ENCODE measurements at regions not wholly inside any gene's neighbourhood (a gene's known extent, or its start where the extent isn't known, plus 50 kb on each side); places are given as distances from the start of the nearest gene placed in this dataset.

DNA sequence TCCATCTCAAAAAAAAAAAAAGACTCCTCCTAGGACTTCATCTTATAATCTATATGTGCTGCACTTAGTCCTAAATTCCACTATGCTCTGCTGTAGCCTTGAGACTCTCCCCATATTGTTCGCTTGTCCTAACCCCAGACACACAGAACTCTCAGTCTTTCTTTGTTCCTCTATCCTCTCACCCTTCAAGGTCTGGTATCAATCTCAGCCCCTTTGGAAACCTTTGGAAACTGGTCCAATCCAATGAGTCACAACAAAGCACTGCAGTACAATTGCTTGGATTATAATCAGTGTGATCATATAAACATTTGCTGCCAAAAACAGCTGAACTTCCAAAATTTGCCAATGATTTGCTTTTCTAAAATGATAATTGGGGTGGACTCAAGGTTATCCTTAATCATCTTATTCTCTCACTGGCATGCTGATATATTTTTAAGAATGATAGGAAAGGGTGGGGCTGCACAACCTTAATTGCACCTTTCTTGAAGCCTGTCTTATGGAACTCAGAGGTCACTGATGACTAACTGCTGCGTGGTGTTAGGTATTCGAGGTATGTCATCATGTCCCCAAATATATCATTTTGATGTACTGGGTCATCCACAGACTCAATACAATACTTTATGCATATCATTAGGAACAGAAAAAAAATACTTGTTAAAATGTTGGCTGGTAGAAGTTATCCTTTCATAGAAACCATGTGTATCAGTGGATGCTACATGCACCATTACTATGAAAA lies 756.7 kb downstream of the NR2F2 start:
- H3K9me3 ChIP-seq (ENCODE audit: low read length): peaks cover 22% of the 10 kb centered on the region

GRCh38 chr15:97091093-97091492 lies 760.6 kb downstream of the NR2F2 start:
- no peak overlapping the region for H3K27ac ChIP-seq (ENCODE audit: low read length)

More for the DNA sequence above, 756.7 kb downstream of the NR2F2 start:
- H3K9ac ChIP-seq (ENCODE audit: low read length): no peak overlapping the region
- H3K9me2 ChIP-seq (replicated peaks; ENCODE audit: insufficient read depth, low read length): no peaks in the 10 kb centered on the region
- H2AFZ ChIP-seq (ENCODE audit: low read length): no peak overlapping the region
- no peaks in the 10 kb centered on the region for H3K36me3 ChIP-seq (ENCODE audit: insufficient read depth, low read length)
- no peak overlapping the region for H3K27ac ChIP-seq (ENCODE audit: low read length)
- DNase-seq: no peak
- H3K79me2 ChIP-seq (ENCODE audit: low read length): no peaks in the 10 kb centered on the region
- no peaks in the 10 kb centered on the region for H3K4me1 ChIP-seq (ENCODE audit: low read length)
- no peak overlapping the region for H3K4me2 ChIP-seq (ENCODE audit: low read depth, low read length, poor library complexity, severe bottlenecking)
- no peaks in the 10 kb centered on the region for H4K20me1 ChIP-seq (ENCODE audit: insufficient read depth, low read depth, low read length)
- H3K4me3 ChIP-seq (ENCODE audit: low read length): no peak overlapping the region
- no peaks in the 10 kb centered on the region for H3K27me3 ChIP-seq (ENCODE audit: low read length)

DNA sequence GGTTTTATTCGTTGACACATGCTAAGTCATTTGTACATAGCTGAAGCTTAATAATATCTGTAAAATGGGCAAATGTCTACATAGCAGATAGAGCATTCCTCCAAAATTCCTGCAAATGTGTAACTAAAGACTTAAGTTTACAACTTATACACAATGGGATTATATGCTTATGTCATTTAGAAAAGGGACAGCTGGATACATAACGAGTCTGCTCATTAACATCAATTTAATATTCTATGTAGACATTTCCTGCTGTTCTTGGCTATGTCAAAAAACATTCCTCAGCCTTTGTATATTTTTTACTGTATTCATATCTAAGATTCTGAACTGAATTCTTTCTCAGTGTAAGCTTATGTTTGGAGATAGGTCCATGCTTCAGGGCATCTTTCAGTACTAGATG lies 762.2 kb downstream of the NR2F2 start:
- no peak overlapping the region for H3K4me3 ChIP-seq (ENCODE audit: low read length)
- H3K9me2 ChIP-seq (replicated peaks; ENCODE audit: insufficient read depth, low read length): no peaks in the 10 kb centered on the region
- H3K9me3 ChIP-seq (ENCODE audit: low read length): peaks cover 36% of the 10 kb centered on the region
- H3K36me3 ChIP-seq (ENCODE audit: insufficient read depth, low read length): no peaks in the 10 kb centered on the region
- H3K4me2 ChIP-seq (ENCODE audit: low read depth, low read length, poor library complexity, severe bottlenecking): no peak overlapping the region
- H3K9ac ChIP-seq (ENCODE audit: low read length): no peak overlapping the region
- no peaks in the 10 kb centered on the region for H3K79me2 ChIP-seq (ENCODE audit: low read length)
- H3K27me3 ChIP-seq (ENCODE audit: low read length): no peaks in the 10 kb centered on the region
- H3K4me1 ChIP-seq (ENCODE audit: low read length): no peaks in the 10 kb centered on the region
- no peak overlapping the region for H3K27ac ChIP-seq (ENCODE audit: low read length)
- DNase-seq: no peak
- H2AFZ ChIP-seq (ENCODE audit: low read length): no peak overlapping the region
- no peaks in the 10 kb centered on the region for H4K20me1 ChIP-seq (ENCODE audit: insufficient read depth, low read depth, low read length)

More at GRCh38 chr15:97091093-97091492, 760.6 kb downstream of the NR2F2 start:
- no peak overlapping the region for H3K4me3 ChIP-seq (ENCODE audit: low read length)
- H4K20me1 ChIP-seq (ENCODE audit: insufficient read depth, low read depth, low read length): no peaks in the 10 kb centered on the region
- no peak for DNase-seq
- H3K36me3 ChIP-seq (ENCODE audit: insufficient read depth, low read length): no peaks in the 10 kb centered on the region
- no peaks in the 10 kb centered on the region for H3K27me3 ChIP-seq (ENCODE audit: low read length)
- H2AFZ ChIP-seq (ENCODE audit: low read length): no peak overlapping the region
- peaks cover 29% of the 10 kb centered on the region for H3K9me3 ChIP-seq (ENCODE audit: low read length)
- H3K9ac ChIP-seq (ENCODE audit: low read length): no peak overlapping the region
- H3K4me1 ChIP-seq (ENCODE audit: low read length): no peaks in the 10 kb centered on the region
- no peak overlapping the region for H3K4me2 ChIP-seq (ENCODE audit: low read depth, low read length, poor library complexity, severe bottlenecking)
- H3K9me2 ChIP-seq (replicated peaks; ENCODE audit: insufficient read depth, low read length): no peaks in the 10 kb centered on the region
- H3K79me2 ChIP-seq (ENCODE audit: low read length): no peaks in the 10 kb centered on the region

DNA sequence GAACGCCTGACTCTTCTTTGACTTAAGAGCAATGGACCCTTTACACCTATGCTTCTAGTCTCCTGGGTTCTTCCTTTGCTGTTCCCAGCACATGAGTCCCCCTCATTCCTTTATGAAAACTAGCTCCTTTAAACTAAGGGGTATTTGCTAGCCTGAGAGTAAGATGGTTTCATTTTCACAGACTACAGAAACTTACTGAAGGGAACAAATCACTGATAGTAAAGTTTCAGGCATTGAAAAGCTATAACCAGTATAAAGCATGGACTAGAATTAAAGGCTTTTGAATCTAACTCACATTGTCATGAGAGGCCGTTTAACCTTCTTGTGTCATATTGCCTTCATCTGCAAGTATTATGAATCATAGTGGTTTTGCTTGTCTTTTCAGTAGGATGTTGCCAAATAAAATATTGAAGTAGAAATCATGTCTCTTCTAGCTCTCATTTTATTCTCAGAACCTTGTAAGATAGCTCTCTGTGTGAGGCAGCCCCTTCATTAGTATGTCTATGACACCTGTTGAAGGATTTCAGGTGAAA lies 765.9 kb downstream of the NR2F2 start:
- no peaks in the 10 kb centered on the region for H3K4me1 ChIP-seq (ENCODE audit: low read length)
- H3K9me2 ChIP-seq (replicated peaks; ENCODE audit: insufficient read depth, low read length): no peaks in the 10 kb centered on the region

GRCh38 chr15:97099040-97099439 lies 768.5 kb downstream of the NR2F2 start:
- Histone ChIP-seq H3K4me1 (ENCODE audit: low read length) (no peaks in the 10 kb centered on the region), H2AFZ (ENCODE audit: low read length) (no peak overlapping the region), H3K9me2 (replicated peaks; ENCODE audit: insufficient read depth, low read length) (no peaks in the 10 kb centered on the region), H3K27ac (ENCODE audit: low read length) (no peak overlapping the region), H4K20me1 (ENCODE audit: insufficient read depth, low read depth, low read length) (no peaks in the 10 kb centered on the region), H3K27me3 (ENCODE audit: low read length) (no peaks in the 10 kb centered on the region), H3K36me3 (ENCODE audit: insufficient read depth, low read length) (no peaks in the 10 kb centered on the region), H3K9me3 (ENCODE audit: low read length) (peaks cover 47% of the 10 kb centered on the region), H3K4me3 (ENCODE audit: low read length) (no peak overlapping the region), H3K9ac (ENCODE audit: low read length) (no peak overlapping the region), H3K4me2 (ENCODE audit: low read depth, low read length, poor library complexity, severe bottlenecking) (no peak overlapping the region), H3K79me2 (ENCODE audit: low read length) (no peaks in the 10 kb centered on the region)
- no peak for DNase-seq

More for the DNA sequence above, 765.9 kb downstream of the NR2F2 start:
- H3K4me3 ChIP-seq (ENCODE audit: low read length): no peak overlapping the region
- H3K9ac ChIP-seq (ENCODE audit: low read length): no peak overlapping the region
- no peaks in the 10 kb centered on the region for H3K27me3 ChIP-seq (ENCODE audit: low read length)
- peaks cover 33% of the 10 kb centered on the region for H3K9me3 ChIP-seq (ENCODE audit: low read length)
- H3K27ac ChIP-seq (ENCODE audit: low read length): no peak overlapping the region
- no peak for DNase-seq
- H4K20me1 ChIP-seq (ENCODE audit: insufficient read depth, low read depth, low read length): no peaks in the 10 kb centered on the region
- no peak overlapping the region for H2AFZ ChIP-seq (ENCODE audit: low read length)
- H3K79me2 ChIP-seq (ENCODE audit: low read length): no peaks in the 10 kb centered on the region
- H3K36me3 ChIP-seq (ENCODE audit: insufficient read depth, low read length): no peaks in the 10 kb centered on the region
- no peak overlapping the region for H3K4me2 ChIP-seq (ENCODE audit: low read depth, low read length, poor library complexity, severe bottlenecking)

DNA sequence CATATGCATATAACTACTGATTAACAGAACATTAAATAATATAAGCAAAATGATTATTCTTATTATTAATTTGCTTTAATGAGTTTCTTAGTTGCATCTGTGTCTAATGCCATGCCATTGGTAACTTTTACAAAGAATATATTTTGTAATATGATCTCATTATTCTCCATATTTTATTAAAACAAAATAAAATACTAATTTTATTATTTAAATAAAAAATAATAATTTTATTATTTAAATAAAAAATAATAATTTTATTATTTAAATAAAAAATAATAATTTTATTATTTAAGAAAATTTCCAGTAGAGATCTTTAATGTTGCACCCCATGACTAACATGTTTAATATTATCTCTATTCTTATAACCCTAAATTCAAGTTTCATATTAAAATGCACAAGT lies 771.1 kb downstream of the NR2F2 start:
- no peaks in the 10 kb centered on the region for H3K9me2 ChIP-seq (replicated peaks; ENCODE audit: insufficient read depth, low read length)
- no peak for DNase-seq
- H4K20me1 ChIP-seq (ENCODE audit: insufficient read depth, low read depth, low read length): no peaks in the 10 kb centered on the region
- no peak overlapping the region for H3K27ac ChIP-seq (ENCODE audit: low read length)
- H3K4me3 ChIP-seq (ENCODE audit: low read length): no peak overlapping the region
- no peaks in the 10 kb centered on the region for H3K79me2 ChIP-seq (ENCODE audit: low read length)
- H3K9me3 ChIP-seq (ENCODE audit: low read length): peaks cover 55% of the 10 kb centered on the region
- no peaks in the 10 kb centered on the region for H3K36me3 ChIP-seq (ENCODE audit: insufficient read depth, low read length)
- H3K9ac ChIP-seq (ENCODE audit: low read length): no peak overlapping the region
- H2AFZ ChIP-seq (ENCODE audit: low read length): no peak overlapping the region
- H3K4me2 ChIP-seq (ENCODE audit: low read depth, low read length, poor library complexity, severe bottlenecking): no peak overlapping the region
- no peaks in the 10 kb centered on the region for H3K27me3 ChIP-seq (ENCODE audit: low read length)
- H3K4me1 ChIP-seq (ENCODE audit: low read length): no peaks in the 10 kb centered on the region

GRCh38 chr15:97114900-97115760 lies 784.6 kb downstream of the NR2F2 start:
- Histone ChIP-seq H4K20me1 (ENCODE audit: insufficient read depth, low read depth, low read length) (no peaks in the 10 kb centered on the region), H3K9me2 (replicated peaks; ENCODE audit: insufficient read depth, low read length) (no peaks in the 10 kb centered on the region), H3K27me3 (ENCODE audit: low read length) (no peaks in the 10 kb centered on the region), H3K36me3 (ENCODE audit: insufficient read depth, low read length) (no peaks in the 10 kb centered on the region), H3K9ac (ENCODE audit: low read length) (no peak overlapping the region), H3K4me1 (ENCODE audit: low read length) (no peaks in the 10 kb centered on the region), H3K79me2 (ENCODE audit: low read length) (no peaks in the 10 kb centered on the region), H2AFZ (ENCODE audit: low read length) (no peak overlapping the region), H3K9me3 (ENCODE audit: low read length) (peaks cover 34% of the 10 kb centered on the region), H3K4me2 (ENCODE audit: low read depth, low read length, poor library complexity, severe bottlenecking) (no peak overlapping the region), H3K27ac (ENCODE audit: low read length) (no peak overlapping the region), H3K4me3 (ENCODE audit: low read length) (no peak overlapping the region)
- DNase-seq: no peak

GRCh38 chr15:97115761-97116070 lies 785.2 kb downstream of the NR2F2 start:
- H3K27ac ChIP-seq (ENCODE audit: low read length): no peak overlapping the region
- H3K9me3 ChIP-seq (ENCODE audit: low read length): peaks cover 36% of the 10 kb centered on the region
- no peak for DNase-seq
- no peaks in the 10 kb centered on the region for H3K9me2 ChIP-seq (replicated peaks; ENCODE audit: insufficient read depth, low read length)
- no peaks in the 10 kb centered on the region for H4K20me1 ChIP-seq (ENCODE audit: insufficient read depth, low read depth, low read length)
- H3K4me1 ChIP-seq (ENCODE audit: low read length): no peaks in the 10 kb centered on the region
- H3K4me2 ChIP-seq (ENCODE audit: low read depth, low read length, poor library complexity, severe bottlenecking): no peak overlapping the region
- H3K9ac ChIP-seq (ENCODE audit: low read length): no peak overlapping the region
- H2AFZ ChIP-seq (ENCODE audit: low read length): no peak overlapping the region
- no peaks in the 10 kb centered on the region for H3K79me2 ChIP-seq (ENCODE audit: low read length)
- no peak overlapping the region for H3K4me3 ChIP-seq (ENCODE audit: low read length)
- no peaks in the 10 kb centered on the region for H3K36me3 ChIP-seq (ENCODE audit: insufficient read depth, low read length)
- H3K27me3 ChIP-seq (ENCODE audit: low read length): no peaks in the 10 kb centered on the region

Measured in Karpas-422 (cell line).